ENCODE measurements at regions not wholly inside any gene's neighbourhood (a gene's known extent, or its start where the extent isn't known, plus 50 kb on each side); places are given as distances from the start of the nearest gene placed in this dataset.

DNA sequence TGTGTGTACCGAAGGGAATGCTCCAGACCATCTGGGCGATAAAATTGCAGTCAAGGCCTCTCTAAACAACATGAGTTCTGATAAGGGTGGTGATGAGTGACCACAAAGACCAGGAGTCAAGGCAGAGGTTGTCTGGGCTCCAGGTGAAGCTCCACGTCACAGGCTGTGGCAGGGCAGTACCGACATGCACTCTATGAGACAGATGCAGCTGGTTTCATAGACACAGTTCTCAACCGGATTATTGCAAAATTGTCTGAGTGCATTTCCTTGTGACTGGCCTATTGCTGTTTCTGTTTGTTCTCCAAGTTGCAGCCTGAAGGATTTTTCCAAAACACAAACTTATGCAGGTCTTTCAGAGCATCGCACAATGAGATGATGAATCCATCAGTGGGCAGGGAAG is 157.5 kb upstream of the HES1 start:
- H3K4me1 Mint-ChIP-seq = peaks cover 30% of the 10 kb centered on the region
- Histone ChIP-seq H4K20me1 (replicated peaks; ENCODE audit: insufficient read depth) (no peaks in the 10 kb centered on the region), H2AFZ (no peak overlapping the region), H3K4me2 (no peak overlapping the region), H3K9me2 (ENCODE audit: insufficient read depth) (no peaks in the 10 kb centered on the region), H3K4me1 (ENCODE audit: insufficient read depth) (peaks cover 20% of the 10 kb centered on the region), H3K27ac (ENCODE audit: low read depth) (no peak overlapping the region), H3K36me3 (ENCODE audit: insufficient read depth) (no peaks in the 10 kb centered on the region), H3K27me3 (ENCODE audit: insufficient read depth) (no peaks in the 10 kb centered on the region), H3K4me3 (no peak overlapping the region), H3F3A (replicated peaks; ENCODE audit: low read depth) (no peaks in the 10 kb centered on the region), H3K79me2 (replicated peaks; ENCODE audit: insufficient read depth) (no peaks in the 10 kb centered on the region)
- ATAC-seq (no peak), DNase-seq (ENCODE audit: low spot score) (no peak)
- H3K4me3 Mint-ChIP-seq = no peak overlapping the region
- no peaks in the 10 kb centered on the region for H3K36me3 Mint-ChIP-seq (ENCODE audit: low read depth)
- no peak overlapping the region for H3K27ac Mint-ChIP-seq
- no peaks in the 10 kb centered on the region for H3K9me3 Mint-ChIP-seq
- no peak for TF ChIP-seq JUNB (IDR thresholded peaks at IDR 0.05; ENCODE audit: unreplicated experiment)
- no peak for TF ChIP-seq REST (IDR thresholded peaks at IDR 0.05; ENCODE audit: unreplicated experiment)
- no peak for TF ChIP-seq CTCF (conservative IDR thresholded peaks at IDR 0.05; ENCODE audit: low read depth in 2 of 2)
- no peak for TF ChIP-seq CREB1 (CRISPR knock-in tag; IDR thresholded peaks at IDR 0.05; ENCODE audit: low read depth)
- TF ChIP-seq, protein P1, sequence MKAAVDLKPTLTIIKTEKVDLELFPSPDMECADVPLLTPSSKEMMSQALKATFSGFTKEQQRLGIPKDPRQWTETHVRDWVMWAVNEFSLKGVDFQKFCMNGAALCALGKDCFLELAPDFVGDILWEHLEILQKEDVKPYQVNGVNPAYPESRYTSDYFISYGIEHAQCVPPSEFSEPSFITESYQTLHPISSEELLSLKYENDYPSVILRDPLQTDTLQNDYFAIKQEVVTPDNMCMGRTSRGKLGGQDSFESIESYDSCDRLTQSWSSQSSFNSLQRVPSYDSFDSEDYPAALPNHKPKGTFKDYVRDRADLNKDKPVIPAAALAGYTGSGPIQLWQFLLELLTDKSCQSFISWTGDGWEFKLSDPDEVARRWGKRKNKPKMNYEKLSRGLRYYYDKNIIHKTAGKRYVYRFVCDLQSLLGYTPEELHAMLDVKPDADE (IDR thresholded peaks at IDR 0.05) = no peak
- TF ChIP-seq EZH2phosphoT487 (IDR thresholded peaks at IDR 0.05; ENCODE audit: unreplicated experiment) = no peak
- TF ChIP-seq, protein P2, sequence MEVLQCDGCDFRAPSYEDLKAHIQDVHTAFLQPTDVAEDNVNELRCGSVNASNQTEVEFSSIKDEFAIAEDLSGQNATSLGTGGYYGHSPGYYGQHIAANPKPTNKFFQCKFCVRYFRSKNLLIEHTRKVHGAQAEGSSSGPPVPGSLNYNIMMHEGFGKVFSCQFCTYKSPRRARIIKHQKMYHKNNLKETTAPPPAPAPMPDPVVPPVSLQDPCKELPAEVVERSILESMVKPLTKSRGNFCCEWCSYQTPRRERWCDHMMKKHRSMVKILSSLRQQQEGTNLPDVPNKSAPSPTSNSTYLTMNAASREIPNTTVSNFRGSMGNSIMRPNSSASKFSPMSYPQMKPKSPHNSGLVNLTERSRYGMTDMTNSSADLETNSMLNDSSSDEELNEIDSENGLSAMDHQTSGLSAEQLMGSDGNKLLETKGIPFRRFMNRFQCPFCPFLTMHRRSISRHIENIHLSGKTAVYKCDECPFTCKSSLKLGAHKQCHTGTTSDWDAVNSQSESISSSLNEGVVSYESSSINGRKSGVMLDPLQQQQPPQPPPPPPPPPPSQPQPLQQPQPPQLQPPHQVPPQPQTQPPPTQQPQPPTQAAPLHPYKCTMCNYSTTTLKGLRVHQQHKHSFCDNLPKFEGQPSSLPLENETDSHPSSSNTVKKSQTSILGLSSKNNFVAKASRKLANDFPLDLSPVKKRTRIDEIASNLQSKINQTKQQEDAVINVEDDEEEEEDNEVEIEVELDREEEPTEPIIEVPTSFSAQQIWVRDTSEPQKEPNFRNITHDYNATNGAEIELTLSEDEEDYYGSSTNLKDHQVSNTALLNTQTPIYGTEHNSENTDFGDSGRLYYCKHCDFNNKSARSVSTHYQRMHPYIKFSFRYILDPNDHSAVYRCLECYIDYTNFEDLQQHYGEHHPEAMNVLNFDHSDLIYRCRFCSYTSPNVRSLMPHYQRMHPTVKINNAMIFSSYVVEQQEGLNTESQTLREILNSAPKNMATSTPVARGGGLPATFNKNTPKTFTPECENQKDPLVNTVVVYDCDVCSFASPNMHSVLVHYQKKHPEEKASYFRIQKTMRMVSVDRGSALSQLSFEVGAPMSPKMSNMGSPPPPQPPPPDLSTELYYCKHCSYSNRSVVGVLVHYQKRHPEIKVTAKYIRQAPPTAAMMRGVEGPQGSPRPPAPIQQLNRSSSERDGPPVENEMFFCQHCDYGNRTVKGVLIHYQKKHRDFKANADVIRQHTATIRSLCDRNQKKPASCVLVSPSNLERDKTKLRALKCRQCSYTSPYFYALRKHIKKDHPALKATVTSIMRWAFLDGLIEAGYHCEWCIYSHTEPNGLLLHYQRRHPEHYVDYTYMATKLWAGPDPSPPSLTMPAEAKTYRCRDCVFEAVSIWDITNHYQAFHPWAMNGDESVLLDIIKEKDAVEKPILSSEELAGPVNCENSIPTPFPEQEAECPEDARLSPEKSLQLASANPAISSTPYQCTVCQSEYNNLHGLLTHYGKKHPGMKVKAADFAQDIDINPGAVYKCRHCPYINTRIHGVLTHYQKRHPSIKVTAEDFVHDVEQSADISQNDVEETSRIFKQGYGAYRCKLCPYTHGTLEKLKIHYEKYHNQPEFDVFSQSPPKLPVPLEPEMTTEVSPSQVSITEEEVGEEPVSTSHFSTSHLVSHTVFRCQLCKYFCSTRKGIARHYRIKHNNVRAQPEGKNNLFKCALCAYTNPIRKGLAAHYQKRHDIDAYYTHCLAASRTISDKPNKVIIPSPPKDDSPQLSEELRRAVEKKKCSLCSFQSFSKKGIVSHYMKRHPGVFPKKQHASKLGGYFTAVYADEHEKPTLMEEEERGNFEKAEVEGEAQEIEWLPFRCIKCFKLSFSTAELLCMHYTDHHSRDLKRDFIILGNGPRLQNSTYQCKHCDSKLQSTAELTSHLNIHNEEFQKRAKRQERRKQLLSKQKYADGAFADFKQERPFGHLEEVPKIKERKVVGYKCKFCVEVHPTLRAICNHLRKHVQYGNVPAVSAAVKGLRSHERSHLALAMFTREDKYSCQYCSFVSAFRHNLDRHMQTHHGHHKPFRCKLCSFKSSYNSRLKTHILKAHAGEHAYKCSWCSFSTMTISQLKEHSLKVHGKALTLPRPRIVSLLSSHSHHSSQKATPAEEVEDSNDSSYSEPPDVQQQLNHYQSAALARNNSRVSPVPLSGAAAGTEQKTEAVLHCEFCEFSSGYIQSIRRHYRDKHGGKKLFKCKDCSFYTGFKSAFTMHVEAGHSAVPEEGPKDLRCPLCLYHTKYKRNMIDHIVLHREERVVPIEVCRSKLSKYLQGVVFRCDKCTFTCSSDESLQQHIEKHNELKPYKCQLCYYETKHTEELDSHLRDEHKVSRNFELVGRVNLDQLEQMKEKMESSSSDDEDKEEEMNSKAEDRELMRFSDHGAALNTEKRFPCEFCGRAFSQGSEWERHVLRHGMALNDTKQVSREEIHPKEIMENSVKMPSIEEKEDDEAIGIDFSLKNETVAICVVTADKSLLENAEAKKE (CRISPR knock-in tag; IDR thresholded peaks at IDR 0.05) = no peak
- no peak for TF ChIP-seq STAT1 (IDR thresholded peaks at IDR 0.05; ENCODE audit: unreplicated experiment)
- no peak for TF ChIP-seq POLR2AphosphoS5 (IDR thresholded peaks at IDR 0.05; ENCODE audit: low read depth)
- no peak for TF ChIP-seq EZH2 (IDR thresholded peaks at IDR 0.05; ENCODE audit: low read depth, unreplicated experiment)
- no peak for TF ChIP-seq NANOG (IDR thresholded peaks at IDR 0.05; ENCODE audit: borderline replicate concordance)
- no peak for TF ChIP-seq ZNF114 (CRISPR knock-in tag; IDR thresholded peaks at IDR 0.05)
- no peak for TF ChIP-seq ZNF331 (CRISPR knock-in tag; IDR thresholded peaks at IDR 0.05; ENCODE audit: low read depth)
- peaks cover 22% of the 10 kb centered on the region for H3K27me3 Mint-ChIP-seq (ENCODE audit: insufficient read depth, low read depth, poor library complexity)
